ENCODE measurements at regions not wholly inside any gene's neighbourhood (a gene's known extent, or its start where the extent isn't known, plus 50 kb on each side); places are given as distances from the start of the nearest gene placed in this dataset.
"Not testable (repeated sequence)": the region's sequence is repeated elsewhere in the genome, so short reads cannot be mapped to it uniquely, and the experiment has no call there.

DNA sequence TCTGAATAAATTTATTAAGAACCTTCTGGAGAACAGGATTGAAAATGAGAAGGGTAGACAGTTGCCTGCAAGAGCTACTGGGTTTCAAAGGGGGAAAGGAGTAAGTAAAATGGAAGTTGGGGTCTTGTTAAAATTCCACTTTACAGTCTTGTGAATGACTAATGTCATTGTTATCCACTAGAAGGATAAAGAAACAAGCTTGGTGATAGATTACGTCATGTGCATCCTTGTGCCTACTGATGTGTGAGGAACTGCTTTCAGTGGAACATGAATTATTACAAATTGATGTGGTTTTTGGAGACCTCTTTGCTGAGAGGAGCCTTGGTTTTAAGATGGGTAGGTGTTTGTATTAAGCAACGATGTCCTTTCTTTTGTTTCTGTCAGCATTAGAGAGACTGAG lies 272.5 kb upstream of the PRICKLE1 start:
- TF ChIP-seq, protein P1, sequence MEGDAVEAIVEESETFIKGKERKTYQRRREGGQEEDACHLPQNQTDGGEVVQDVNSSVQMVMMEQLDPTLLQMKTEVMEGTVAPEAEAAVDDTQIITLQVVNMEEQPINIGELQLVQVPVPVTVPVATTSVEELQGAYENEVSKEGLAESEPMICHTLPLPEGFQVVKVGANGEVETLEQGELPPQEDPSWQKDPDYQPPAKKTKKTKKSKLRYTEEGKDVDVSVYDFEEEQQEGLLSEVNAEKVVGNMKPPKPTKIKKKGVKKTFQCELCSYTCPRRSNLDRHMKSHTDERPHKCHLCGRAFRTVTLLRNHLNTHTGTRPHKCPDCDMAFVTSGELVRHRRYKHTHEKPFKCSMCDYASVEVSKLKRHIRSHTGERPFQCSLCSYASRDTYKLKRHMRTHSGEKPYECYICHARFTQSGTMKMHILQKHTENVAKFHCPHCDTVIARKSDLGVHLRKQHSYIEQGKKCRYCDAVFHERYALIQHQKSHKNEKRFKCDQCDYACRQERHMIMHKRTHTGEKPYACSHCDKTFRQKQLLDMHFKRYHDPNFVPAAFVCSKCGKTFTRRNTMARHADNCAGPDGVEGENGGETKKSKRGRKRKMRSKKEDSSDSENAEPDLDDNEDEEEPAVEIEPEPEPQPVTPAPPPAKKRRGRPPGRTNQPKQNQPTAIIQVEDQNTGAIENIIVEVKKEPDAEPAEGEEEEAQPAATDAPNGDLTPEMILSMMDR (IDR thresholded peaks at IDR 0.05), result no peak
- Histone ChIP-seq H3K4me3 (no peak overlapping the region), H3K27ac (no peak overlapping the region)
- DNase-seq (ENCODE audit: low spot score), result no peak

DNA sequence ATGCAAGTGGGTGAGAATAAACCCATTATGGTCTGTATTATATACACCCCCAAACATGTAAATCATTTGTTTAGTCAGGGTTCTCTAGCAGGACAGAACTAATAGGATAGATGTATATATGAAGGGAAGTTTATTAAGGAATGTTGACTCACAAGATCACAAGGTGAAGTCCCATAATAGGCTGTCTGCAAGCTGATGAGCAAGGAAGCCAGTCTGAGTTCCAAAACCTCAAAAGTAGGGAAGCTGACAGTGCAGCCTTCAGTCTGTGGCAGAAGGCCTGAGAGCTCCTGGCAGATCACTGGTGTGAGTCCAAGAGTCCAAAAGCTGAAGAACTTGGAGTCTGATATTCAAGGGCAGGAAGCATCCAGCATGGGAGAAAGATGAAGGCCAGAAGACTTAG lies 270.8 kb upstream of the PRICKLE1 start:
- not testable (repeated sequence) for H3K27ac ChIP-seq, H3K4me3 ChIP-seq

DNA sequence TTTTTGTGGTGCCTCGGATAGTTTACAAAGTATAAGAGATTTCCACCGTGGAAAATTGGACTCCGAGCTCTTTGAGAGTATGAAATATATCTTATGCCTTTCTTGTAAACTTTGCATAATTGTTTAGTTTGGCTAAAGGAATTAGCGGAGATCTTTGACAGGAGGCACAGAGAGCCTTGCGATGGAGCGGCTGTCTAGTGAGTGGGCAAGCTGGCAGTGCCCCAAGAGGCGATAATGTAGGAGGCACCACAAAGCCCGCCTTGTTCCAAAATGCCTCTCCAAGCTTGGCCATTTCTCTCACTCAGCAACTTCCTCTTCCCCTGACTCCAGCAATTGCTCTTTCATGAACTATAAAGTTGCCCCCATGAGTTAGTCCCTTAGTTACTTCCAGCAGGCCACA lies 270.1 kb upstream of the PRICKLE1 start:
- Histone ChIP-seq H3K27ac (no peak overlapping the region), H3K4me3 (no peak overlapping the region)
- no peak for DNase-seq (ENCODE audit: low spot score)
- TF ChIP-seq, protein P1 (IDR thresholded peaks at IDR 0.05), result no peak

More for the DNA sequence above, 270.8 kb upstream of the PRICKLE1 start:
- DNase-seq (ENCODE audit: low spot score), result not testable (repeated sequence)

DNA sequence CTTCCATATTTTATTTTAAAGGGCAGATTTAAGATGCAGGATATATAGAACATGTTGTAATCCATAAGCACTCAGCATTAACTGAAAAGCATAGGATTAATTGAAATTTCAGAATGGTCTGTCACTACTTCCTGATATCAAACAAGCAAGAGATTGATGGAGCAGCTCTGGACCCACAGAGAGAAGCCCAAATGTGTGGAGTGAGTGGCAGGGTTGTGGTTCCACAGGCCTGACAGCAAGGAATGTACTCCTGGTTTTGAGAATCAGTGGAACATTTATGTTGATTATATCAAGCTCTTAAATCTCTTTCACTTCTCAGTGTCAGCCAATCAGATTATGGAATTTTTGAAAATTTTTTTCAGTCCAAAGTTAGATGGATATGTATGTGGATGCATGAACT lies 267.6 kb upstream of the PRICKLE1 start:
- no peak for DNase-seq (ENCODE audit: low spot score)
- Histone ChIP-seq H3K4me3 (no peak overlapping the region), H3K27ac (no peak overlapping the region)
- TF ChIP-seq, protein P1 (IDR thresholded peaks at IDR 0.05), result no peak

DNA sequence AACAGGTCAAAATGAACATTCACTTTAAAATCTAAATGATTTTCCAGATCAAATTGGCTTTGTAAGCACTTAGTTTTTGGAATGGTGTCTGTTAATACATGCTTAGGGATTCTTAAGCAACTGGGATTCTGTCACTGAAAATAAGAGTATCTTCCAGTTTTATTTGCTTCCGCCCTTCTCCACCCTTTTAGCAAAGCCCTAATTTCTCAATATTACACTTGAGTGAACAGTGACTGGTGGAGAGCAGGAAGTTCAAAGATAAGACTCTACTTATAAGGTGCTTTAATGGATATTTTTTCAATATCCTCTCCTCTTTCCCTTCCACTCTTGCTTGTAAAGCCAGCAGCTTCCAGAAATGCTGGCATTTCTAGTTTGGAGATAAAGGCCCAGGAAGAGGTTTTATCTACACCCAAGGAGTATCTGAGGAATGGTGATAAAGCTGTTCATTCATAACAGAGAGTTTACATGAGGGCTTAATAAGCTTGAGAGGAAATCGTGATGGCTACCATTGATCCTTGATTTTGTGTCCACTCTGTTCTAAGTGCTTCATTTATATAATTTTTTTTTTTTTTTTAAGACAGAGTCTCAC lies 265.9 kb upstream of the PRICKLE1 start:
- no peak overlapping the region for H3K4me3 ChIP-seq
- DNase-seq (ENCODE audit: low spot score), result no peak
- TF ChIP-seq, protein P1 (IDR thresholded peaks at IDR 0.05), result no peak
- H3K27ac ChIP-seq, result no peak overlapping the region

DNA sequence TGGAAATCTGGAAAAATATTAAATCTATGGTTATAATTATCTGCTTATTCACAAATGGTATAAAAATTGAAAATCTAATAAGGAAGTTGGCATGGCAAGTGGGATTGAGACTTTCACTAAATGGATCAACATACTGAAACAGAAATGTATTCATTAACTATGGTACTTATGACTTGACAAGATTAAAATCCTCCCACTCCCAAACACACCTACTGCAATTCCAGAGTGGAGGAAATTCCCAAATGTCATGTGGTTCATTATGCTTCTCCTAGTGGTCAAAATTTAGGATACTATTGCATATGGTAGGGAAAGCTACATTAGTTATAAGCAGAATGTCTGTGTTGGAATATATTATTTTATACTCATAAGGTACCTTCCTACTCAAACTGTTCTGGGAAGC lies 265.3 kb upstream of the PRICKLE1 start:
- Histone ChIP-seq H3K4me3 (no peak overlapping the region), H3K27ac (no peak overlapping the region)
- no peak for DNase-seq (ENCODE audit: low spot score)
- TF ChIP-seq, protein P1 (IDR thresholded peaks at IDR 0.05), result no peak

DNA sequence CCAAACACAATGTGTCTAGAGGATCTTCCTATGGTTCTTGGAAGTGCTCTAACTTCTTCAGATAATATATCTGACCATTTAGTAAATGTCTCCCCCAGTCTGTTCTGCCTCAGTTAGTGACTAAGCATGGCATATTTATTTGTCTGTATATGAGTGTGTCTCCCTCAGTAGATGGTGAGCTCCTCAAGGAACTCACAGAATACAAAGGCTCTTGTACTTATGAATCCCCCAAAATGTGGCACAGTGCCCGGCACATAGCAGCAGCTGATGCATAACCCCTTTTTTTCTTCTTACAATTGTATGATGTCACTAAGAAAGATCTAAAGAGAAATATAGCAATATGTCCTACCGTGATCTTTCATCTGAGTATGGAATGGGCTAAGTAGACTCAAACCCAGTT lies 264.7 kb upstream of the PRICKLE1 start:
- no peak overlapping the region for H3K27ac ChIP-seq
- TF ChIP-seq, protein P1 (IDR thresholded peaks at IDR 0.05), result no peak
- H3K4me3 ChIP-seq, result no peak overlapping the region
- no peak for DNase-seq (ENCODE audit: low spot score)

Measured in coronary artery (tissue), 2 donors.